ENCODE measurements at regions not wholly inside any gene's neighbourhood (a gene's known extent, or its start where the extent isn't known, plus 50 kb on each side); places are given as distances from the start of the nearest gene placed in this dataset.
"Not testable (repeated sequence)": the region's sequence is repeated elsewhere in the genome, so short reads cannot be mapped to it uniquely, and the experiment has no call there.

- DNase-seq (ENCODE audit: low read depth in 1 of 2, low spot score in 2 of 2); H2BK20ac ChIP-seq (ENCODE audit: low read length); H3K27me3 ChIP-seq (replicated peaks in 1 of 4; ENCODE audit: control insufficient read depth in 3 of 4, extremely low read depth in 1 of 4, insufficient read depth in 3 of 4, low read length in 3 of 4); H3K9ac ChIP-seq (replicated peaks in 1 of 4; ENCODE audit: extremely low read depth in 1 of 4, low read depth in 3 of 4, low read length in 3 of 4); H3K23ac ChIP-seq (ENCODE audit: insufficient read length); H3K79me2 ChIP-seq (ENCODE audit: control insufficient read depth in 1 of 2, insufficient read depth in 2 of 2, low read length in 2 of 2); H3K79me1 ChIP-seq (ENCODE audit: low read depth, low read length); POLR2A ChIA-PET (ENCODE audit: partially characterized antibody); H3K4me1 ChIP-seq (replicated peaks in 1 of 4; ENCODE audit: control insufficient read depth in 3 of 4, insufficient read depth in 4 of 4, low read length in 3 of 4); H3K27ac ChIP-seq (ENCODE audit: low read depth, low read length); H3K4me3 ChIP-seq (ENCODE audit: extremely low read depth in 1 of 4, insufficient read depth in 2 of 4, low read depth in 3 of 4, low read length in 4 of 4); H3K36me3 ChIP-seq (ENCODE audit: control insufficient read depth in 2 of 4, insufficient read depth in 4 of 4, low read length in 3 of 4); H2BK120ac ChIP-seq (replicated peaks; ENCODE audit: low read depth, low read length); H3K4ac ChIP-seq (replicated peaks; ENCODE audit: insufficient read length, low read depth, low read length); H4K5ac ChIP-seq (ENCODE audit: insufficient read length, low read depth, low read length); H3K18ac ChIP-seq (ENCODE audit: extremely low read depth, low read length); H2BK12ac ChIP-seq (ENCODE audit: low read depth, low read length); H2AK5ac ChIP-seq (ENCODE audit: low read depth, low read length); H2BK5ac ChIP-seq (ENCODE audit: low read depth, low read length); H4K8ac ChIP-seq (ENCODE audit: extremely low read depth, insufficient read depth, low read length); CTCF ChIA-PET (ENCODE audit: partially characterized antibody); H2BK15ac ChIP-seq (ENCODE audit: low read length); H4K91ac ChIP-seq (replicated peaks; ENCODE audit: insufficient read length, low read length); FAIRE-seq; H3K14ac ChIP-seq (ENCODE audit: insufficient read length); H3K56ac ChIP-seq (replicated peaks; ENCODE audit: insufficient read length, low read depth, low read length); H3K4me2 ChIP-seq (ENCODE audit: insufficient read depth in 1 of 2, low read depth in 2 of 2, low read length in 2 of 2); H3K23me2 ChIP-seq (ENCODE audit: low read depth, low read length); H2AFZ ChIP-seq (ENCODE audit: low read length); H4K20me1 ChIP-seq (replicated peaks in 1 of 2; ENCODE audit: control insufficient read depth in 1 of 2, insufficient read depth in 2 of 2, low read length in 2 of 2): not testable (repeated sequence)
- 54% methylated on average over 4 of the region's 4 CpGs; no CpG with 5 or more reads in 1 of the 2 experiments for WGBS, 2 experiments (ENCODE audit: extremely low coverage in 1 of 2, insufficient coverage in 1 of 2, insufficient read length in 1 of 2, insufficient replicate concordance in 2 of 2, low coverage in 1 of 2, low lambda C conversion rate in 2 of 2, missing lambda C conversion rate in 1 of 2)
- peaks cover 27 to 52% of the 10 kb centered on the region in 2 experiments for H3K9me3 ChIP-seq (ENCODE audit: insufficient read depth in 2 of 2, low read depth in 1 of 2, low read length in 1 of 2)
Observed at GRCh38 chr14:106327702-106328353, 801.4 kb downstream of the TMEM121 start.

DNA sequence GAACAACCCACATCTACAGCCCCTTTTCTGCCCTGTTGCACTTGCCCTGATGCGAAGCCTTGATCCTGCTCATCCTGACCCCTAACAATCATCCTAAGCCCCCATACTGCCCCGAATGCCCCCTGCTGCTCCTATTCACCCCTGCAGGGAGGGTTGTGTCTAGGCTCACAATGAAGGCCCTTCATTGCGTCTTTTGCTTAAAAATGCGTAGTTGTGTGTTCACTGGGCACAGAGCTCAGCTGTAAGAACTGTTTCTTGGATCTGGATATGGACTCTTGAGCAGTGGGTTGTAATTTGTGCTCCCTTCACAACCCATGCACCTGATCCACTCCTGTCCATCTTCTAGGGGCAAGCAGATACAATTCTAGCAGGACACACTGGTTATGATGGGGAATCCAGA, 802.9 kb downstream of the TMEM121 start:
- POLR2A ChIA-PET (ENCODE audit: partially characterized antibody); FAIRE-seq; DNase-seq (ENCODE audit: low read depth in 1 of 2, low spot score in 2 of 2); H4K8ac ChIP-seq (ENCODE audit: extremely low read depth, insufficient read depth, low read length); H4K5ac ChIP-seq (ENCODE audit: insufficient read length, low read depth, low read length); H4K91ac ChIP-seq (replicated peaks; ENCODE audit: insufficient read length, low read length); H3K4ac ChIP-seq (replicated peaks; ENCODE audit: insufficient read length, low read depth, low read length); H3K56ac ChIP-seq (replicated peaks; ENCODE audit: insufficient read length, low read depth, low read length); H2BK5ac ChIP-seq (ENCODE audit: low read depth, low read length); H3K4me1 ChIP-seq (replicated peaks in 1 of 4; ENCODE audit: control insufficient read depth in 3 of 4, insufficient read depth in 4 of 4, low read length in 3 of 4); H3K27me3 ChIP-seq (replicated peaks in 1 of 4; ENCODE audit: control insufficient read depth in 3 of 4, extremely low read depth in 1 of 4, insufficient read depth in 3 of 4, low read length in 3 of 4); H3K23ac ChIP-seq (ENCODE audit: insufficient read length); H3K79me2 ChIP-seq (ENCODE audit: control insufficient read depth in 1 of 2, insufficient read depth in 2 of 2, low read length in 2 of 2); H2AFZ ChIP-seq (ENCODE audit: low read length); H3K9ac ChIP-seq (replicated peaks in 1 of 4; ENCODE audit: extremely low read depth in 1 of 4, low read depth in 3 of 4, low read length in 3 of 4); H3K36me3 ChIP-seq (ENCODE audit: control insufficient read depth in 2 of 4, insufficient read depth in 4 of 4, low read length in 3 of 4); H3K79me1 ChIP-seq (ENCODE audit: low read depth, low read length); H3K4me2 ChIP-seq (ENCODE audit: insufficient read depth in 1 of 2, low read depth in 2 of 2, low read length in 2 of 2); H2BK12ac ChIP-seq (ENCODE audit: low read depth, low read length); H2BK20ac ChIP-seq (ENCODE audit: low read length); CTCF ChIA-PET (ENCODE audit: partially characterized antibody); H2BK120ac ChIP-seq (replicated peaks; ENCODE audit: low read depth, low read length); H3K27ac ChIP-seq (ENCODE audit: low read depth, low read length); H2AK5ac ChIP-seq (ENCODE audit: low read depth, low read length); H3K23me2 ChIP-seq (ENCODE audit: low read depth, low read length); H2BK15ac ChIP-seq (ENCODE audit: low read length); H3K4me3 ChIP-seq (ENCODE audit: extremely low read depth in 1 of 4, insufficient read depth in 2 of 4, low read depth in 3 of 4, low read length in 4 of 4); H3K14ac ChIP-seq (ENCODE audit: insufficient read length); H4K20me1 ChIP-seq (replicated peaks in 1 of 2; ENCODE audit: control insufficient read depth in 1 of 2, insufficient read depth in 2 of 2, low read length in 2 of 2); H3K18ac ChIP-seq (ENCODE audit: extremely low read depth, low read length): not testable (repeated sequence)
- H3K9me3 ChIP-seq (ENCODE audit: insufficient read depth in 2 of 2, low read depth in 1 of 2, low read length in 1 of 2), result peaks cover 17 to 38% of the 10 kb centered on the region in 2 experiments
- WGBS, 2 experiments (ENCODE audit: extremely low coverage in 1 of 2, insufficient coverage in 1 of 2, insufficient read length in 1 of 2, insufficient replicate concordance in 2 of 2, low coverage in 1 of 2, low lambda C conversion rate in 2 of 2, missing lambda C conversion rate in 1 of 2), result 77% methylated on average over 4 of the region's 4 CpGs; no CpG with 5 or more reads in 1 of the 2 experiments

All from H1 (cell line).